ENCODE measurements at regions not wholly inside any gene's neighbourhood (a gene's known extent, or its start where the extent isn't known, plus 50 kb on each side); places are given as distances from the start of the nearest gene placed in this dataset.

DNA sequence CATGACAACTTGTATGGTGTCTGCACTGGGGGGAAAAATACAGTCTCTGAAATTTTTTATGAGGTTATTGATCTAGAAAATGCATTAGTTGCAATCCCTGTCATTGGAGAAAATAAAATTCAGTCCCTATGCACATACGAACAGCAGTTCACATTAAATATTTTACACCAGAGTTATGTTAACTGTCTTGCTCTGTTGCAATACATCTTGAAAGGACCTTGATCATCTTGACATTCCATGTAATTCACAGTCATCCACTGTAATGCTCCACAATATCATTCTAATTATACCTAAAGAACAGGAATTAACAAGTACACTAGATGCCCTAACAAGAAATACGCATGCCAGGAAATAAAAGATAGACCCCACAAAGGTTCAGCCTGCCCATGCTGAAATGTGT, 934.6 kb upstream of the PCDH10 start:
- TF ChIP-seq, protein P1, sequence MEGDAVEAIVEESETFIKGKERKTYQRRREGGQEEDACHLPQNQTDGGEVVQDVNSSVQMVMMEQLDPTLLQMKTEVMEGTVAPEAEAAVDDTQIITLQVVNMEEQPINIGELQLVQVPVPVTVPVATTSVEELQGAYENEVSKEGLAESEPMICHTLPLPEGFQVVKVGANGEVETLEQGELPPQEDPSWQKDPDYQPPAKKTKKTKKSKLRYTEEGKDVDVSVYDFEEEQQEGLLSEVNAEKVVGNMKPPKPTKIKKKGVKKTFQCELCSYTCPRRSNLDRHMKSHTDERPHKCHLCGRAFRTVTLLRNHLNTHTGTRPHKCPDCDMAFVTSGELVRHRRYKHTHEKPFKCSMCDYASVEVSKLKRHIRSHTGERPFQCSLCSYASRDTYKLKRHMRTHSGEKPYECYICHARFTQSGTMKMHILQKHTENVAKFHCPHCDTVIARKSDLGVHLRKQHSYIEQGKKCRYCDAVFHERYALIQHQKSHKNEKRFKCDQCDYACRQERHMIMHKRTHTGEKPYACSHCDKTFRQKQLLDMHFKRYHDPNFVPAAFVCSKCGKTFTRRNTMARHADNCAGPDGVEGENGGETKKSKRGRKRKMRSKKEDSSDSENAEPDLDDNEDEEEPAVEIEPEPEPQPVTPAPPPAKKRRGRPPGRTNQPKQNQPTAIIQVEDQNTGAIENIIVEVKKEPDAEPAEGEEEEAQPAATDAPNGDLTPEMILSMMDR (IDR thresholded peaks at IDR 0.05; ENCODE audit: insufficient read depth, low read length) = no peak
- TF ChIP-seq POLR2AphosphoS5 (IDR thresholded peaks at IDR 0.05; ENCODE audit: low read depth) (no peak), SPI1 (IDR thresholded peaks at IDR 0.05; ENCODE audit: borderline replicate concordance, low read depth) (no peak), GABPA (IDR thresholded peaks at IDR 0.05; ENCODE audit: low read depth) (no peak)
- TF ChIP-seq, protein P2, sequence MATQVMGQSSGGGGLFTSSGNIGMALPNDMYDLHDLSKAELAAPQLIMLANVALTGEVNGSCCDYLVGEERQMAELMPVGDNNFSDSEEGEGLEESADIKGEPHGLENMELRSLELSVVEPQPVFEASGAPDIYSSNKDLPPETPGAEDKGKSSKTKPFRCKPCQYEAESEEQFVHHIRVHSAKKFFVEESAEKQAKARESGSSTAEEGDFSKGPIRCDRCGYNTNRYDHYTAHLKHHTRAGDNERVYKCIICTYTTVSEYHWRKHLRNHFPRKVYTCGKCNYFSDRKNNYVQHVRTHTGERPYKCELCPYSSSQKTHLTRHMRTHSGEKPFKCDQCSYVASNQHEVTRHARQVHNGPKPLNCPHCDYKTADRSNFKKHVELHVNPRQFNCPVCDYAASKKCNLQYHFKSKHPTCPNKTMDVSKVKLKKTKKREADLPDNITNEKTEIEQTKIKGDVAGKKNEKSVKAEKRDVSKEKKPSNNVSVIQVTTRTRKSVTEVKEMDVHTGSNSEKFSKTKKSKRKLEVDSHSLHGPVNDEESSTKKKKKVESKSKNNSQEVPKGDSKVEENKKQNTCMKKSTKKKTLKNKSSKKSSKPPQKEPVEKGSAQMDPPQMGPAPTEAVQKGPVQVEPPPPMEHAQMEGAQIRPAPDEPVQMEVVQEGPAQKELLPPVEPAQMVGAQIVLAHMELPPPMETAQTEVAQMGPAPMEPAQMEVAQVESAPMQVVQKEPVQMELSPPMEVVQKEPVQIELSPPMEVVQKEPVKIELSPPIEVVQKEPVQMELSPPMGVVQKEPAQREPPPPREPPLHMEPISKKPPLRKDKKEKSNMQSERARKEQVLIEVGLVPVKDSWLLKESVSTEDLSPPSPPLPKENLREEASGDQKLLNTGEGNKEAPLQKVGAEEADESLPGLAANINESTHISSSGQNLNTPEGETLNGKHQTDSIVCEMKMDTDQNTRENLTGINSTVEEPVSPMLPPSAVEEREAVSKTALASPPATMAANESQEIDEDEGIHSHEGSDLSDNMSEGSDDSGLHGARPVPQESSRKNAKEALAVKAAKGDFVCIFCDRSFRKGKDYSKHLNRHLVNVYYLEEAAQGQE (IDR thresholded peaks at IDR 0.05; ENCODE audit: insufficient replicate concordance, low read depth) = no peak
